ENCODE measurements at regions not wholly inside any gene's neighbourhood (a gene's known extent, or its start where the extent isn't known, plus 50 kb on each side); places are given as distances from the start of the nearest gene placed in this dataset.
A peak's percentile ranks its signal among the peaks of the same experiment; 100 is the strongest.

DNA sequence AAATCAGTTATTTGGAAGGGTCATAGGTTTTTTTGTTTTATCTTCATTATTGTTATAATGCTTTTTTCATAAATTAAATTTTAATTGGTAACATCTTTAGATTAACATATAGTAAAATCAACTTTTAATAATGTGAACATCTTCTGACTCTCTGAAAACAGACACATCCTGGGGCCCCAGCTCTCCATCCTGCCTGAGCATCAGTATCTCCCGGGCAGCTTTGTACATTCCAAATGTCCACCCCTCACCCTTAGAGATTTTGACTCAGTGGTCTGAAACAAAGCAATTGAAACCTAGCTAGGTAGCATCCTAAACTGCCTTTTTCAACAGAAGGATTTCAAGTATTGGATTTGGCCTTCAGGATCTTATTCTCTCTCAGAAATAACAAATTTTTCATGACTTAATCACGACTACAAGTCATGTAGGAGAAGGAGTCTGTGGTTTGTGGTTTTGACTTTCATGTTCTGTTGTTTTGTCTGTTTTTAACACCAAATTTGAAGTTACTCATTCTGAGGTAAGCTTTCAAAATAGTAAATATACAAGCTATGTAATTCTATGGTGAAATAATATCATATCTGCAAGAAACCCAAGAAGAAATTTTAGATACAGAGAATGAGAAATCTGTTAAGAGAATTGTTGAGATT is 147.3 kb upstream of the UBE2E2 start:
- peak; percentile 85 for DNase-seq (ENCODE audit: low read depth)

DNA sequence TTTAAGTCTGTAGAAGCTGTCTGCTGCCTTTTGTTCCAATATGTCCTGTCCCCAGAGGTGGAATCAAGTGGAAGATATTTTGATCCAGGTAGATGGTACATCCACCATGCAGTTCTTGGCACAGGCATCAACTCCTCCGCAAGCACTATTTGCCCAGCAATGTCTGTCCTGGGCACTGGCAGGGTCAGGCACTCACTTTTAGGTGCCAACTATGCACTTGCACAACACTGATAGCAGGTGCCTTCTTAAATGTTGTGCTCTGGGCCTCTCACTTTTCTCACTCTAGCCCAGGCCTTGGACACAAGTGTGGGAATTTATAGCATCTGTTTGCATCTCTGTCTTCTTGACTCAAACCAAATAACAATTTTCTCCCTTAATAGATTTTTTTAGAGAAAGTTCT is 140.5 kb upstream of the UBE2E2 start:
- DNase-seq (ENCODE audit: low read depth), result no peak

DNA sequence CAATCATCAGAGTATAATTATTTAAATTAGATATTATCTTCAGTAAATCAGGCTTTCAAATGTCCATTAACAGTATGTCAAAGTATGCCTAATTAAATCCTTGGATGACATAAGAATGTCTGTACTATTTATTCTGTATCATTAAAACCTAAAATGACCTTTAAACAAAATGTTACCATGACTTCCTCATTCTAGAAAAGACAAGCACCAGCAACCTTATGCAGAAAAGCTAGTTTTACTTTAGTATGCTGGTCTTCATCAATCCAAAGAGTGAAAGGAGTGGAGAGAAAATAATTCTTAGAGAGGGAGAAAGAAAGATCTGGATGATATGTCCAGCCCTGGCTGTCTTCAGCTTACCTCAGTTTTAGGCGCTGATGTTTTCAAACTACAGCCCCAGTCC is 140.1 kb upstream of the UBE2E2 start:
- DNase-seq (ENCODE audit: low read depth), result no peak

DNA sequence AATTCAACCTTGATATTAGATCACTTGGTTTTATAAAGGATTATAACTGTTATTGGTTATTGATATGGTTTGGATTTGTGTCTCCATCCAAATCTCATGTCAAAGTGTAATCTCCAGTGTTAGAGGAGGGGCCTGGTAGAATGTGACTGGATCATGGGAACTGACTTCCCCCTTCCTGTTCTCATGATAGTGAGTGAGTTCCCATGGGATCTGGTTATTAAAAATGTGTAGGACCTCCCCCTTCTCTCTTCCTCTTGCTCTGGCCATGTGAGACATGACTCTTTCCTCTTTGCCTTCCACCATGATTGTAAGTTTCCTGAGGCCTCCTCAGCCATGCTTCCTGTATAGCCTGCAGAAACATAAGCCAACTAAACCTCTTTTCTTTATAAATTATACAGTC is 136.0 kb upstream of the UBE2E2 start:
- no peak for DNase-seq (ENCODE audit: low read depth)

DNA sequence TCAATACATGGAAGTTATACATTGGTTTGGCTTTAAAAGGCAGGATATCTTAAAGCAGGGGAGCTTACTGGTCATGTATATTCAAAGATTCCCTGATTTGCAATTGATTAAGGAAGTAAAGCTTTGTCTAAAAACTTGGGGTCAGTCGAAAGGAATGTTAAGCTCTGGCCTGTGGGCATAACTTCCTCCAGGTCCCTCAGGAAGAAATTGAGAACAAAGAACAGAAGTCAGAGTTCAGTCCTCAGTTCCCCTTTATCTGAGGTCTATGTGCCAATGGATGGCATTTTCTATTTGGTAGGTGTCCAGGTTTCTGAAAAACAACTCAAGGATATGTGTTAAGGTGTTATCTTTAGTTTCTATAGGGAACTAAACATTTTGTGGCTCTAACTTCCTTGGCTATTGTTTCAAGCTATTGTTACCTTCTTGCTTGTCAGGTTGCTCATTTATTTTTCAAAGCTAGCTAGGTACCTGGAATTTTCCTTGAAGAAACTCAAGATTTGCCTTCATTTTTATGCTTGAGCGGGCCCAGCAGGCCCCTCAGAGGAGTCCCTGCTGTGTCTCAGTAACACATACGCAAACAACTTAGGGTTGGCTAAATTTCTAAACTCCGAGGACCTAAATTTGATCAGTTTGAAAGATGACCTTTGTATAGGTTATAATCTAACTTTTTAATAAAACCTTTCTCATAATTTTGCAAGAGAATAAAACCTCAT is 135.0 kb upstream of the UBE2E2 start:
- DNase-seq (ENCODE audit: low read depth), result no peak

DNA sequence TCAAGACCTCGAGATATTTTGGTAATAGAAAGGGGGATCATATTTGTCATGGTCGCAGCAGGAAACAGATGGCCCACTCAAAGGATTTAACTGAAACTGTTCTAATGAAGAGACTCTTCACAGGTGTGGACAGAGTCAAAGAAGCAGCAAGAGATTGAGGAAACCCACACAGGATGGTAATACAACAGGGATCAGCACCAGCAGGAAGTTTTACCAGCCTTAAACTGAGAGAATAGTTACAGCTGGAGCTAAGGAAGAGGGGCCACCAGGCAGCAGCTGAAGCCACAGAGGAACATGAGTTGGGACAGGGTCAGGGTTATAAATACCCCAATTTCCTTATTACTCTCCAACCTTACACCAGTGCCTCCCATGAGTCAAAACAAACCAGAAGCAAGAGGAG is 131.8 kb upstream of the UBE2E2 start:
- no peak for DNase-seq (ENCODE audit: low read depth)

DNA sequence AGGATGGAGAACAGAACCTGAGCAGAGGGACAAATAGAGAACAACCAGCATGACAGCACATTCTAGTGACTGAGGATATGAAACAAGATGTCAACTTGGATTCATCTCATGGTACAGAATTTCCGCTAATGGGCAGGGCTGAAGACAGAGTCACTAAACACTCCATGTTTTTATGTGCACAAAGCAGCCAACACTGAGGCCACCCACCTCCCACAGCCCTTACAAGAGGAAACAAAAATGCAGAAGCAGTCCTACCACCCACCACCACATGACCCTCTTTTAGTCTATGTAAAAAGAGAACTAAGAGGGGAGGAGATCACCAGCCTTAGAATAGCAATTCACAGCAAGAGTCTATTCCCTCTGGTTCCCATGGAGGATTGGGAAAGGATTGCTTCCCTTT is 131.4 kb upstream of the UBE2E2 start:
- no peak for DNase-seq (ENCODE audit: low read depth)

DNA sequence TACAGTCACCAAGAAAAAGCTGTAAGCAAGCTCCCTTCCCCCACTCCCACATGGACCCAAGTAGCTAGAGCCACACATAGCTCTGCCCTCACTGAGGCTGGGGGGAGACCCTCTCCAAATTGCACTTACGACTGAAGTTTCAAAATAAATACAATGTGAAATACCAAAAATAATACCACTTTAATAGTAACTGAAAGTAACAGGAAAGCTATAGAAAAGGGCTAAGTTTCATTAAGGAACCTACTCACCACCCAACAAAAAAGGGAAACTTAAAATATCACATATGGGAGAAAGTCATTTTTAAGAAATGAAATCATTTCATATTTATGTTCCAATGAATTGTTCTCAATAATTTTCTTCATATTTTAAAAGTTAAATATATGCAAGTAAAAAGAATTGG is 130.4 kb upstream of the UBE2E2 start:
- no peak for DNase-seq (ENCODE audit: low read depth)

DNA sequence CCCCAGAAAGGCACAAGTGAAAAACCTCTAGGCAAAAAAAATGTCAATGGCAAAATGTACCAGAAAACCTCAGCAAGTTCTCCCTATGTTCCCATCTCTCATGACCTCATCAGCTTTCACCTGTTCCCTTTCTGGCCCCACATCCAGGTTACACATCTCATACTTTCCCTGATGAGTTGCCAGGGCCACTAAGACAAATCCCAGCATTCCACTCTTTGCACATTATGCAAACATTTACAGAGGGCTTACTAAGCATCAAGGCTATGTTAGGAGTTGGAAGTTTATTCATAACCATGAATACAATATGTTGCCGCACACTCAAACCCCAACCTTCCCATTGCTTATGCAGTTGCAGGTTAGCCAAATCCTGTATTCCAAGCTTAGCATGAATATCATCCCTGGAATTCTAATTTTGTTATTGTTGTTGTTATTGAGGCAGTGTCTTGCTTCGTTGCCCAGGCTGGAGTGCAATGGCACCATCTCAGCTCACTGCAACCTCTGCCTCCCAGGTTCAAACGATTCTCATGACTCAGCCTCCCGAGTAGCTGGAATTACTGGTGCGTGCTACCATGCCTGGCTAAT is 129.3 kb upstream of the UBE2E2 start:
- DNase-seq (ENCODE audit: low read depth), result no peak

DNA sequence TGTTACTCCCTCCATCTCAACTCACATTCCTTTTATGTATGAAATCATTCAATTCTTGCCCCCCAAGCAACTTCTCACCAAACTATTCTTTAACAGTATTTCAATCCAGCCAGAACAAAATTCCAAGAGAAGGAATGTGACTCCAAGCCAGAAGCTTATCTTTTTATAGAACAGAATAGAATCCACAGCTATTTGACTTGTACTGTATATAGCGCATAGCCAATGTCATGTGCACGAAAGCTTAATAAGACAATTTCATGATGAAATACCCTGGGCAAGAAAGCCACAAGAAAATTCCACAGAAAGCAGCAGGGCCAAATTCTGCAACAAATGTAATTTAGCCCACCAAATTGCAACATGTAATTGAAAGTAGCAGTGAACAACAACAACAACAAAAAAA is 127.6 kb upstream of the UBE2E2 start:
- DNase-seq (ENCODE audit: low read depth), result peak; percentile 45

DNA sequence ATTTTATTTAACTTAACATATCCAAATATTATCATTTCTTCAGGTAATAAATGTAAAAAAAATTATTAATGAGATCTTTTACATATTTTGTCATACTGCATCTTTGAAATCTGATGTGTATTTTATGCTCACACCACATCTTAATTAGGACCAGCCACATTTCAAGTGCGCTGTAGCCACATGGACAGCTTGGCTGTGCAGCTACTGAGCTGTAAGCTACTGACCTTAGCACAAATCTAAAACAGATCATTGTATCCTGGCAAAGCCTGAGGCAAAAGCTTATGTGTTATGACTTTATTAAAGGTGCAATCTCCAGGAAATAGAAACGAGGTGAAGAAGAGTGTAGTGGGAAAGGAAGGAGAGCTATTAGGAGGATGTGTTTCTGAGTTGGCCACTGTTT is 126.7 kb upstream of the UBE2E2 start:
- no peak for DNase-seq (ENCODE audit: low read depth)

DNA sequence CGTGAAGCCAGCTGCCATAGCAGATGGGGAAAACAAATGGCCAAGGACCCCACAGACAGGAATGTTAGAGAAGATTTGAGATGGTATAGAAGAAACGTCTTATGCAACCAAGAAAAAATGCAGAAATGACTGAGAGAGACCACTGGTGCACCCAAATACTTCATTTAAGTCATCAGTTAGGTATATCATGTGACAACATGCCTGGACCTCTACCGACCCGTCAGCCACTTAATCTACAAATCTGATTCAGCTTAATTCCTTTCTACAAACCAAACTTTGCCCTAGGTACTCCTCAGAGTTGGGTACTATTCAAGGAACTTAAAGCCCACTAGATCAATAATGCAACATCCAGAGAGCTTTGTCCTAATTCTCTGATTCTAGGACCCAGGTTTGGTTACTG is 126.0 kb upstream of the UBE2E2 start:
- DNase-seq (ENCODE audit: low read depth), result no peak

DNA sequence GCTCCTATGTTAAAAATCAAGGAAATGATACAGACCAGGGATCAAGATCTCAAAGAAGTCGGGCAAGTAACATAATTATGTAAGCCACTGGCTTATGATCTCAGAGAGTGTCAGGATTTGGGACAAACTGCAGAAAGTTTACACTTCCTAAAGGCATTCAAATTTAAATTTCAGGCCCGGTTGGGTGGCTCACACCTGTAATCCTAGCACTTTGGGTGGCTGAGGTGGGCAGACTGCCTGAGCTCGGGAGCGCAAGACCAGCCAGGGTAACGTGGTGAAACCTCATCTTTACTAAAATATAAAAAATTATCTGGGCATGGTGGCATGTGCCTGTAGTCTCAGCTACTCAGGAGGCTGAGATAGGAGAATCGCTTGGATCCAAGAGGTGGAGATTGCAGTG is 124.4 kb upstream of the UBE2E2 start:
- DNase-seq (ENCODE audit: low read depth), result no peak

DNA sequence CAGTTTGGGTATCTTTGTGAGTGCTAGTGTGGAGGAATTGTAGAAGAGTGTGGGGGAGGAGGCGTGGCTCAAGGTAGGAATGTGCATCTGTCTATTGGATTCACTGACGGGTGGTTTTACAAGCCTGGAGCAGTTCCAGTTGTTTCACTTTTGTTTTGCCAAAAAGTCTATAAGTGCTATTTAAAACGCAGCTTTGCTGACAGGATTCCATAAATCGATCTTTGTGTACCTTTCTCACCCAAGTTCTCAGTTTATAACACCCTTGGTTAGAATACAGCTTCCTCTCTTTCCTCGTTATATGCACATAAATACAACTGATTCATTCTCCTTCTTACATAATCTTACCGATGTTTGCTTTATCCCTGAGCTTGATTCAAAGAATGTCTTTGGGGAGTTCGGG is 123.2 kb upstream of the UBE2E2 start:
- DNase-seq (ENCODE audit: low read depth), result no peak

DNA sequence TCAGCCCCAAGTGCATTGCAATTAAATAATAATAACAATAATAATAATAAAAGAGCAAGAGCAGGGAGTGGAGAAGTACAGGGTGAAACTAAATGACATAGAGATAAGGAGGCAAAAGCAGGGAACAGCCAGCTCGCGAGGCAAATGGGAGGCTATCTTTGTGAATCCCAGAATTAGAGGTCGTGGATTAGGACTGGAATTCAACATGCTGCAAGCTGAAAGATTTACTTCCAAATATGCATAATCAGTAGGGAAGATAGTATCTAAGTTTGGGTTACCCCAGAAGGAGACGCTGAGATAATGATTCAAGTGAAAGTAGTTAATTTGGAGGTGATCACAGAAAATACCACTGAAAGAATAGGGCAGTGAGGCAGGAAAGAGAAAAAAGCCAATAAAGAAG is 119.4 kb upstream of the UBE2E2 start:
- no peak for DNase-seq (ENCODE audit: low read depth)

DNA sequence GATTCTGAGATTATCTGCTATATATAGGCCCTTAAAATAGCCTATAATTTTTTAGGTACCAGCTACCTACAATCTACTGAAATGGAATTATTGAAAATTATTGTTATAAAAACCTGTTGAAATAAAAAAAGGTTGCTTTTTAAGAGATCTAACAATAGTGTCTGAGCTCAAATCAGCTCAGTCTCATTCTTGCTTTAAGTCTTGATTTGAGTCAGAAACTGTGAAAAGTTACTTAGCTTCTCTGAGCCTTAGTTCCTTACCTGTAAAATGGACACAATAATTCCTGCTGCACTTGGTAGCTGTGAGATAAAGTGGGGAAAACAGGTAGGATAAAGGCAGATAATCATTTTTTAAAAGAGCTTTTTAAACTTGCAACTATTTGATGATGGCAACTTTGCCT is 118.8 kb upstream of the UBE2E2 start:
- DNase-seq (ENCODE audit: low read depth), result no peak

DNA sequence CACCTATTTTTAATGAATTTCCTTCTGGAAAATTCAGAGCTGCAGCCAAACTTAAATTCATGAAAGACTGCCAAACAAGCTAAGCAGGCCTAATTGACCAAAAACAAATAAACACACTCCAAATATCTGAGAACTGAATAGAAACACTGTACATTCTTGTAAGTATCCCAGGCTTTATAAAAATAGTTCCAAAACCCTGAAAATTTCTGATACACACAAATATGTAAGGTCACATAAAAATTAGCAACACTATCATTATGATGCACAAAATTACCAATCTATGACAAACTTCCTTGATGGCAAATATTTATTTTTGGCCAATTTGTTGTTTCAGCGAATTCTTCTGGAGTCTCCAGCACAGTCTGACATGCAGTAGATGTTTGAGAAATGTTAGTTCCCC is 117.9 kb upstream of the UBE2E2 start:
- DNase-seq (ENCODE audit: low read depth), result no peak

DNA sequence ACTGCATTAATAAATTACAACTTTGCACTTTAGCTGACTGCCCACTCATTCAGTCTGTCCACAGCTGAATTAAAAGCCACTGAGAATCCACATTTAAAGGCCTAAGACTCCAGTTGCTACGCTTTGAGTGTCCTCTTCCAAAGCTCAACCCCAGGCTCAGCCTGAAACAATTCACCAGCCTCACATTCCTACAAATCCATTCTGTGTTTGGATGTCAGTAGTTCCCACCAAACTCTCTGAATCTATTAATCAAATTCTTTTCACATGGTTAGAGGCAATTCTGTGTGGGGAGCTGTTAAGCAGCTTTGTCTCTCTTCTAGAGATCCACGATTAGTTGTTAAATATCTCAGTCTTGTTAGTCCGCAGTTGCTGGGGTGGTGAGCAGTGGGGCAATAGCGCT is 116.8 kb upstream of the UBE2E2 start:
- DNase-seq (ENCODE audit: low read depth), result no peak

DNA sequence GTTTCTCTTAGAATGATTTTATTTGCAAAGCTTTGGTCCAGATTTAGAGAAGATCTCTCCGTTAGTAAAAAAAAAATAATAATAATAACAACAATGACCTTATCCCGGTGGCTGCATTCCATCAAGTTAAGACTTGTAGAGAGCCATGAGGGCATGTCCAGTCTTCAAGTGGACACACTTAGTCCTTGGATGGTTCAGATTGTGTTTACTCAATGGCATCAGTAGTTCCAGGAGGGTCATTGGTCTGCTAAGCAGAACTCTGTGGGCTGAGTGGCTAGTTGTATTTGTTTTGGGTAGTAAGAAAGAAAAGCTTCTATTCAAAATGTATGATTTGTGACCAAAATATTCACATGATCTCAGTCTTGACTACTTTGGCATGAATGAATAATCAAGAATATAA is 116.3 kb upstream of the UBE2E2 start:
- DNase-seq (ENCODE audit: low read depth), result no peak

DNA sequence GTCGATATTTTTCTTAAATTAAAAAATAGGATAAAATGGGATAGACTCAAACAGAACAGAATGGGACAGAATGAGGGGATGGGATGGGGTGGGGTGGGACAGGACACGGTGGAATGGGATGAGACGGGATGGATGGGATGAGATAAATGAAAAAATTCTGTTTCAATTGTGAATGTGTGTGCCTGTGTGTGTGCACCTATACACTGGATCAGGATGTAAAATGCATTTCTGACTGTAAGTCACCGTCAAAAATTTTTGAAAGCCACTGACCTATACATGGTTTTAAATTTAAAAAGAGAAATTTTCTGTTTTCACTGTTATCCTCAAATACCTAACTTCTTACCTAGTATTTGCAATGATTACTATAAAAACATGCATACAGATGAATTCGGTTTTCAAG is 108.7 kb upstream of the UBE2E2 start:
- no peak for DNase-seq (ENCODE audit: low read depth)

DNA sequence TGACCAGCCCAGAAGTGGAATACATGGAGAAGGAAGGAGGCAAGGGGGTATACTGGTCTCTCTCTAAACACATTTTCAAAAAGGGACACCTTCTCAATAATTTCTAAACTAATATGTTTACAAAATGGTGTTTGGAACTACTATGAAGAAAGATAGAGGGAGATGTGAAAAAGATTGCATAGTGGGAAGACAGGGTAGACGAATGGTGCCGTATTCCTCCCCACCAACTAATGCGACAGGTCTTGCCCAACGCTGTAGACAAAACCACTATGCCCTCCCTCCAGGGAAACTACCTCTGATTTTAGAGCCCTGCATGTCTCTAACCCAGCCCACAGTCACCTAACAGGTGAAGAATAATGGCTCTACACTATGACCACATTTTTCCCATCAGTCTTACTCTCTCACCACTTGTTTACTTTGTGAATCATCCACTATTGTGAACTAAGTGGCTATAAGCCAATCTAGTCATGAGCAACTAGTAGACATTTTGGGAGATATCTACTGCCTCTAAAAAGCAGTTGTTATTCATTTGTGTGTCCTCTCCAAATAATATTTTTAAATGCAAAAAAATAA is 108.2 kb upstream of the UBE2E2 start:
- DNase-seq (ENCODE audit: low read depth), result peak; percentile 40

DNA sequence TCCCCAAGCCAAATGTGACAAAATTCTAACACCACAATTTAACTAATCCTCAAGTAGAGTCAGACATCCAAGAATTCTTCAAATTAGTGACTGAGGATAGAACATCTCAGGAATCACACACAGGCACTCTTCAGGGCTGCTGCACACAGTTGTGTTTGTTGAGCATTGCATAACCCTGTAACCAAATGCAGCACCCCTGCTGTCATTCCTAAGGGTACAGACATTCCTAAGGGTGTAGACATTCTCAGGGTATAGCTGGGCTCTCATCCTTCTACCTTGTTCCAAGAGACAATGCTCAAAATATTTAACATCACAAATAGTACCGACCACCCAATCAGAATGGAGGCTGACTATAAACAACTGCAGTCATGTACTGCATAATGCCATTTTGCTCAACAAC is 107.1 kb upstream of the UBE2E2 start:
- no peak for DNase-seq (ENCODE audit: low read depth)

DNA sequence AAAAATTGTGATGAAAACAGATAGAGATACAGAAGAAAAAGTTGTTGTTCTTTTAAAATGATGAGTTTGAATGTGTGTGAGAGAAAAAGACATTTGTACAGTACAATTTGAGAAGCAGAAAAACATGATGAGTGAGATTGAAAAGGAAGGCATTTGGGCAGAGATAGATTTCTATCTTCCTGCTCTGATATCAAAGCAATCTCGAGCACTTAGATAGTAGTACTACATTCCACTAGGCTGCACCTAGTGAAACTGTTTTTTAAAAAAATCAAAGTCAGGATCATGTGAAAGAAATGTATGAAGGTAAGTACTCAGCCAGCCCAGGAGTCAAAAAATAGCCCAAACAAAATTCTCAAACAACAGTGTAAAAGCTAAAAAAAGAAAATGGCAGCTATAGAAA is 104.1 kb upstream of the UBE2E2 start:
- no peak for DNase-seq (ENCODE audit: low read depth)

DNA sequence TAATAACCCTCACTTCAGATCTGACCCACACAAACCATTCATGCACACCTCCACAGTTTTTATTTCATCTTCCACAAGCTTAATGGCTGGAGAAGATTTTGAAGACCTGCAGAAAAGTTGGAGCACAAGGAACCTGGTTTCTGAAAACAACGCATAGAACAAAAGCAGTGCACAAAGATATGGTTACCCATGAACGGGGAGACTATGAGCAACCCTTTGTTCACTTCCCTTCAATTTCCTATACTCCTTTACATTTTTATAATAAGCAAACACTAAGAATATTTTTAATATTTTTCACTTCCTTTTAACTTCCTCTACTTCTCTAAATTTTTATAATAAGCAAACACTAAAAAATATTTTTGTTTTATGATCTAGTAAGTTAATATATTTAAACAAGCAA is 103.5 kb upstream of the UBE2E2 start:
- no peak for DNase-seq (ENCODE audit: low read depth)
